Ectodermal cell (in vitro differentiated cells): ENCODE measurements at regions not wholly inside any gene's neighbourhood (a gene's known extent, or its start where the extent isn't known, plus 50 kb on each side); places are given as distances from the start of the nearest gene placed in this dataset.

Source experiments
- H3K27ac ChIP-seq: 2 replicates; pipeline ENCODE4 v1.7.0; 2013; ENCODE audit warnings: mild to moderate bottlenecking, low read depth, low read length; ENCODE audit not compliant: insufficient read depth, poor library complexity, severe bottlenecking
- H3K27me3 ChIP-seq: 2 replicates; pipeline ENCODE4 v1.7.0; 2013; ENCODE audit warnings: mild to moderate bottlenecking, low read length; ENCODE audit not compliant: insufficient read depth, control insufficient read depth, poor library complexity, severe bottlenecking
- H3K36me3 ChIP-seq: one replicate; pipeline ENCODE4 v1.7.0; 2013; ENCODE audit warnings: low read length; ENCODE audit not compliant: control insufficient read depth, insufficient read depth
- H3K4me1 ChIP-seq: one replicate; pipeline ENCODE4 v1.7.0; 2013; ENCODE audit warnings: low read length; ENCODE audit not compliant: control insufficient read depth, insufficient read depth
- H3K4me3 ChIP-seq: 2 replicates; pipeline ENCODE4 v1.7.0; 2013; ENCODE audit warnings: low read depth, low read length, control low read depth; ENCODE audit not compliant: insufficient read depth
- H3K9me3 ChIP-seq: 2 replicates; pipeline ENCODE4 v1.7.0; 2013; ENCODE audit warnings: mild to moderate bottlenecking, low read length, moderate library complexity; ENCODE audit not compliant: control insufficient read depth
- WGBS, 2 experiments: methylation state at CpG; one replicate each; pipeline ENCODE4 v1.1.7; 2013; ENCODE audit warnings: missing lambda C conversion rate in 2 of 2; 5-methylcytosine and 5-hydroxymethylcytosine counted together

DNA sequence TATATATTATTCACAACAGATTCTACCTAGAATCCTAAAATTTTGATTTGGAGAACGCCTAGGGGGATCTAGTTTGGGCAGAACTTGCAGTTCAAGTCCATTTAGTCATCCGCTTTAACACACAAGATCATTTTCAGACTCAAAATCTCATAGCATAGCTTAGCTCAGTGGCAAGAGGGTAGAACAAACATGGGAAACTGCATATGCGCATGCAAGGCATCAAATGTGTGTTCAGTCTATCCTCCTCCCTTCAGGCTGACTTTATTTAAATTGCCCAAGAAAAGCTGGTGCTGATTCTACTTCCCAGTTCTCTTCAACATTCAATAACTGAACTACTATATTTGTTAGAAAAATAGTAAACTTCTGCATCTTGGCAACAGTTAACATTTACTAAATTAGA lies 79.6 kb upstream of the NRXN1 start:
- H3K4me3 ChIP-seq = no peak overlapping the region
- H3K27ac ChIP-seq = no peak overlapping the region
- H3K27me3 ChIP-seq = no peaks in the 10 kb centered on the region
- WGBS, 2 experiments = 89 to 95% methylated on average over 3 of the region's 3 CpGs
- no peaks in the 10 kb centered on the region for H3K4me1 ChIP-seq
- no peaks in the 10 kb centered on the region for H3K36me3 ChIP-seq
- H3K9me3 ChIP-seq = no peaks in the 10 kb centered on the region

DNA sequence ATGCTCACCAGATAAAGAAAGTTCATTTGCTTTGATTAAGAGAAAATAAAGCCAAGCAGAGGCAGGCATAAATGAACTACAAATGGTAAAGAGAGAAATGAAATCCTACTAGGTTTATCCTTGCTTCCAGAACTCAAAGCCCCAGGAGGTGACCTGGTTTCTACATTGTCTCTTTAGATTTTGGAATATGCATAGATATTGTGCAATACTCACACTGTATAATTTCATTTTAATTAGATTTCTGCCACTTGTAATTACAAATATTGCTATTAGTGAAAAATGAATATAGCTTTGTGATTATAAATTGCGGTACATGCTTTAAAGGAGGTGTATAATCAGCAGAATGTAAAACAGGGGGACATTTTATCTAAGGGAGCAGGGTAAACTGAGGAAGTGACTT lies 76.9 kb upstream of the NRXN1 start:
- H3K27me3 ChIP-seq = no peaks in the 10 kb centered on the region
- no peaks in the 10 kb centered on the region for H3K36me3 ChIP-seq
- H3K27ac ChIP-seq = no peak overlapping the region
- H3K9me3 ChIP-seq = no peaks in the 10 kb centered on the region
- H3K4me1 ChIP-seq = no peaks in the 10 kb centered on the region
- no peak overlapping the region for H3K4me3 ChIP-seq
- 95 to 97% methylated on average over 1 of the region's 1 CpG for WGBS, 2 experiments

DNA sequence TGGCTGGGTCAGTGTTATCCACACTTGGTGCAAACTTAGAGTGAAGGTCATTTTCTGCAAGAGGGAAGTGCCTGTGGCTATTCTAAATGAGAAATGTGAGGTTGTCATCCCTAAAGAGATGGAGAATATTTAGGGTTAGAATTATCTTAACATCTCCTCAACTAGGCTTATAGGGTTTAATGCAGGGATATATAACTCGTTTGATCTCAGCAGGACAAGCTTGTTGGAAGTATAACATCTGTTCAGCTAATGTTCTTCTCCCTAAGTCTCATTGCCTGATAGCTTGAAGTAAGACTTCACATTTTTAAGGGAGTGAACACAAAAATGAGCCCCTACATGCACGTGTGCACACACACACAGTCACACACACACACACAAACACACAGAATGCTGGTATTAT lies 75.9 kb upstream of the NRXN1 start:
- 91 to 94% methylated on average over 1 to 2 of the region's 2 CpGs for WGBS, 2 experiments
- no peaks in the 10 kb centered on the region for H3K9me3 ChIP-seq
- H3K27ac ChIP-seq = no peak overlapping the region
- no peaks in the 10 kb centered on the region for H3K36me3 ChIP-seq
- H3K4me1 ChIP-seq = peaks cover 4% of the 10 kb centered on the region
- no peak overlapping the region for H3K4me3 ChIP-seq
- no peaks in the 10 kb centered on the region for H3K27me3 ChIP-seq

DNA sequence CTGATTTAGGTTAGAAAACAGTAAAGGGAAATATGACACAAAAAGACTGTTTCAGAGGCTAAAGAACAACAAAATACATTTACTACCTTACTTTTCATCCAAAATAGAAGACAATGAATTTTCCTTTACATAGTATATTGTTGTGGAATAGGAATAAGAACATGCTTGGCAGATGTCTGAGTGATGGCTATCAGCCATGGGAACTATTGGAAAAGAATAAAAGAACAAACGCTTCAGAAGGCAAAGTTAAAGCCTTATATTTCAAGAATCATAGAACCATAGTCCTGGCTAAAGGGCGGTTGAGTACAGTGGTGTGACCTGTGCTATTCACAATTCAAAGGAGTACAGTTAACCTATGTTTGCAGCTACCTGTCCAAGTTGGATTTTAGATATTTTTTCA lies 73.9 kb upstream of the NRXN1 start:
- H3K27me3 ChIP-seq = no peaks in the 10 kb centered on the region
- no peak overlapping the region for H3K27ac ChIP-seq
- H3K4me3 ChIP-seq = no peak overlapping the region
- H3K9me3 ChIP-seq = no peaks in the 10 kb centered on the region
- H3K36me3 ChIP-seq = no peaks in the 10 kb centered on the region
- WGBS, 2 experiments = 88 to 97% methylated on average over 2 of the region's 2 CpGs
- peaks cover 5% of the 10 kb centered on the region for H3K4me1 ChIP-seq

DNA sequence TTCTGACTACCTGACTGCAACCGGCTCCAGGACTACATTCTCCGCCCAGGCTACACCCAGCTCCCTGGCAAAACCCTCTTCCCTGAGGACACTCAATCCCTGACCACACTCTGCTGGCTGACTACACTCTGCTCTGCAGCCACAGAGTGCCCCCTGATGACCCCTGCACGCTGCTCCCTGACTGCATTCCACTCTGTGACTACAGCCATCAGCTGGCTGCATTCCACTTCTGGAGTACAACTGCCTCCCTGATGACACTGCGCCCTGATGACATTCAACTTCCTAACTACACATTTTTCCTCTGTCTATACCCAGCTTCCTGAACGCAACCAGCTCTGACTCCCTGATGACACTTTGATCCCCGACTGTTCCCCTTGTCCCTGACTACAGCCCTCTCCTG lies 71.3 kb upstream of the NRXN1 start:
- no peak overlapping the region for H3K4me3 ChIP-seq
- H3K9me3 ChIP-seq = no peaks in the 10 kb centered on the region
- H3K4me1 ChIP-seq = peaks cover 5% of the 10 kb centered on the region
- no peak overlapping the region for H3K27ac ChIP-seq
- no peaks in the 10 kb centered on the region for H3K36me3 ChIP-seq
- 75 to 76% methylated on average over 6 of the region's 6 CpGs for WGBS, 2 experiments
- H3K27me3 ChIP-seq = no peaks in the 10 kb centered on the region

DNA sequence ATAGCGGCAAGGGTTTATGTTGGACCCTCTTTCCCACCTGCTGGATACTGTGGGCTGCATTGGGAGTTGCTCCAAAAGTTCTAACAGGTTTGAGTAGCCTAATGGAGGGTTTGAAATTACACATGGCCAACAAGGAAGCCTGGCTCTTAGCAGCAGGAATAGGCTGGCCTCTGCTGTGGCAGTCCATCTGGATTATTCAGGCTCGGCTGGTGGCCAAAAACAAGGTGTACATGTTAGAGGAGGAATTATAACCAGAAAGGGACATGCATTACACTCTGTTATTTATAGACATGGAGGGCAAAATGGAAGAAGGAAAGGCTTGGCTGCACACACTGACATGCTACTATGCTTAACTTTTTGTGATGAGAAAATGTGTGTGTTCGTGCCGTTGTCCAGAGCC lies 61.1 kb upstream of the NRXN1 start:
- Histone ChIP-seq H3K27me3 (no peaks in the 10 kb centered on the region), H3K36me3 (no peaks in the 10 kb centered on the region), H3K4me3 (no peak overlapping the region), H3K4me1 (no peaks in the 10 kb centered on the region), H3K27ac (no peak overlapping the region), H3K9me3 (no peaks in the 10 kb centered on the region)
- 95 to 100% methylated on average over 4 of the region's 4 CpGs for WGBS, 2 experiments

DNA sequence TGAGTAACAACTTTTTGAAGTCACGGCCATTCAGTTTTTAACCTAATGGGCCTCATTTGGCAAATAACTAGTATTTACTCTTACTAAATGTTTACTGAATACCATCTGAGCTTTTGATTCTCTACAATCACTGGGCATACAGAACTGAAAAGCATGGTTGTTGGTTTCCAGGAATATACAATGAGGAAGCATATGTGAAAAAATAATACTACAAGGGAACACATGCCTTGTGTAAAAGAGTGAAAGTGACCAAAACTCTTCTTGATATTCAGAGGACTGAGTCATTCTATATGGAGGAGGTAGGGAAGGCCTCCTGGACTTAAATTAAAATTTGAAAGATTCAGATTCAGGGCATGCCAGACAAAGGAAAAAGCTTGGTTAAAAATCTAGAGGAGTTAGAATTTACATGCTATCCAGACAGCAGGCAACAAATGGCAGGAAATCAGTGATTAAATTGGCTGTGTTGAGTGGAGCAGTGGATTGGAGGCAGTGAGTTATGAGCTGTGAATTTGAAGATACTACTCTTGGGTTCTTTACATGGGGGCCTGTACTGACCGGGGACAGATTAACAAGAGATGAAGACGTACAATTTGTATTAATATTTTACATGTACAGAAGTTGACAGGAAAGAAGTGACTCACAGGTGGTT lies 53.6 kb upstream of the NRXN1 start:
- 94 to 100% methylated on average over 3 of the region's 3 CpGs for WGBS, 2 experiments
- Histone ChIP-seq H3K27me3 (no peaks in the 10 kb centered on the region), H3K9me3 (no peaks in the 10 kb centered on the region), H3K27ac (no peak overlapping the region), H3K4me3 (no peak overlapping the region), H3K4me1 (no peaks in the 10 kb centered on the region), H3K36me3 (no peaks in the 10 kb centered on the region)

DNA sequence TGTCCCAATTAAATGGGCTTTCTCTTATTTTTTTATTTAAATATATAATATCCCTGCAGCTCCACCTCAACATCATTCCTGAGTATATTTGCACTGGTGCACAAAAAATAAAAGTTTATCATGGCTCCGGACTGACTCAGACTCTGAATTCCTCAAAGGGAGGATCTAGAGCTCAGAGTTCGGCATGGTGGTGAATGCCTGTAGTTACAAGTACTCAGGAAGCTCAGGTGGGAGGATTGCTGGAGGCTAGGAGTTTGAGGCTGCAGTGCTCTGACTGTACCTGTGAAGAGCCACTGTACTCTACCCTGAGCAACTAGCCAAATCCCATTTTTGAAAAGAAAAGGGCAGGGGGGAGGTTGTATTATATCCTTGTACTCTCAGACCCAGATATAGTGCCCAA lies 52.8 kb upstream of the NRXN1 start:
- Histone ChIP-seq H3K36me3 (no peaks in the 10 kb centered on the region), H3K27me3 (no peaks in the 10 kb centered on the region), H3K27ac (no peak overlapping the region), H3K4me3 (no peak overlapping the region), H3K9me3 (no peaks in the 10 kb centered on the region), H3K4me1 (no peaks in the 10 kb centered on the region)
- WGBS, 2 experiments = 83 to 90% methylated on average over 2 of the region's 2 CpGs
